Smooth muscle cell (in vitro differentiated cells): ENCODE measurements at regions not wholly inside any gene's neighbourhood (a gene's known extent, or its start where the extent isn't known, plus 50 kb on each side); places are given as distances from the start of the nearest gene placed in this dataset.

Experiments
- DNase-seq: peaks from one replicate; lab custom pipeline; 2025; ENCODE audit not compliant: unreplicated experiment; lab: John Stamatoyannopoulos, UW
- H2AFZ ChIP-seq: fragments of 200-600 bp; sonication (generic); 2 replicates; pipeline ENCODE4 v1.6.0; 2016; ENCODE audit warnings: antibody characterized with exemption, low read depth, mild to moderate bottlenecking
- H3F3A ChIP-seq: fragments of 200-600 bp; sonication (generic); 2 replicates; pipeline ENCODE4 v1.6.0; 2017; ENCODE audit warnings: antibody characterized with exemption, low read depth
- H3K27ac ChIP-seq: fragments of 200-600 bp; sonication (generic); 2 replicates; pipeline ENCODE4 v1.5.1; 2016; ENCODE audit warnings: low read depth, mild to moderate bottlenecking
- H3K27me3 ChIP-seq: fragments of 200-600 bp; sonication (generic); 2 replicates; pipeline ENCODE4 v1.6.1; 2016; ENCODE audit warnings: low read depth, mild to moderate bottlenecking
- H3K36me3 ChIP-seq: fragments of 200-600 bp; sonication (generic); 2 replicates; pipeline ENCODE4 v1.5.1; 2016; ENCODE audit warnings: low read depth
- H3K4me1 ChIP-seq: fragments of 200-600 bp; sonication (generic); 2 replicates; pipeline ENCODE4 v1.5.1; 2016; ENCODE audit warnings: low read depth
- H3K4me2 ChIP-seq: fragments of 200-600 bp; sonication (generic); 2 replicates; pipeline ENCODE4 v1.6.0; 2016; ENCODE audit warnings: mild to moderate bottlenecking
- H3K4me3 ChIP-seq: fragments of 200-600 bp; sonication (generic); 2 replicates; pipeline ENCODE4 v1.5.1; 2016; ENCODE audit warnings: mild to moderate bottlenecking
- H3K79me2 ChIP-seq: fragments of 200-600 bp; sonication (generic); 2 replicates; pipeline ENCODE4 v1.6.0; 2016; ENCODE audit warnings: low read depth, mild to moderate bottlenecking
- H3K9ac ChIP-seq: fragments of 200-600 bp; sonication (generic); 2 replicates; pipeline ENCODE4 v1.6.0; 2016; ENCODE audit warnings: low read depth
- H3K9me3 ChIP-seq: fragments of 200-600 bp; sonication (generic); replicated peaks from 2 replicates; pipeline ENCODE4 v1.5.1; 2016; ENCODE audit warnings: low read depth
- H4K20me1 ChIP-seq: fragments of 200-600 bp; sonication (generic); 2 replicates; pipeline ENCODE4 v1.6.0; 2016; ENCODE audit warnings: low read depth
- CTCF ChIP-seq: fragments of 200-600 bp; sonication (generic); IDR thresholded peaks from 2 replicates; pipeline ENCODE4 v1.5.1; 2017; ENCODE audit warnings: borderline replicate concordance, mild to moderate bottlenecking, antibody characterized with exemption; ENCODE audit not compliant: insufficient read depth, poor library complexity, severe bottlenecking
- WGBS: methylation state at CpG from one replicate; pipeline ENCODE4 v1.1.7; 2016; ENCODE audit warnings: low lambda C conversion rate; 5-methylcytosine and 5-hydroxymethylcytosine counted together

- H3K27me3 ChIP-seq, result no peaks in the 10 kb centered on the region
- DNase-seq, result no peak
- TF ChIP-seq CTCF, result no peak
- no peaks in the 10 kb centered on the region for H4K20me1 ChIP-seq
- H3K36me3 ChIP-seq, result no peaks in the 10 kb centered on the region
- H3K9ac ChIP-seq, result no peak overlapping the region
- no peak overlapping the region for H2AFZ ChIP-seq
- 86% methylated on average over 3 of the region's 3 CpGs for WGBS
- no peak overlapping the region for H3K27ac ChIP-seq
- no peak overlapping the region for H3K4me3 ChIP-seq
- no peaks in the 10 kb centered on the region for H3K4me1 ChIP-seq
- H3K79me2 ChIP-seq, result no peaks in the 10 kb centered on the region
- no peaks in the 10 kb centered on the region for H3K9me3 ChIP-seq
- no peaks in the 10 kb centered on the region for H3F3A ChIP-seq
- H3K4me2 ChIP-seq, result no peak overlapping the region
Measured at GRCh38 chr4:135949931-135950330, 1582.4 kb downstream of the PCDH18 start.

GRCh38 chr4:135948797-135949196 is 1583.5 kb downstream of the PCDH18 start:
- Histone ChIP-seq H2AFZ (no peak overlapping the region), H3F3A (no peaks in the 10 kb centered on the region), H4K20me1 (no peaks in the 10 kb centered on the region), H3K27ac (no peak overlapping the region), H3K4me2 (no peak overlapping the region), H3K4me3 (no peak overlapping the region), H3K27me3 (no peaks in the 10 kb centered on the region), H3K9me3 (no peaks in the 10 kb centered on the region), H3K4me1 (no peaks in the 10 kb centered on the region), H3K79me2 (no peaks in the 10 kb centered on the region), H3K36me3 (no peaks in the 10 kb centered on the region), H3K9ac (no peak overlapping the region)
- no peak for TF ChIP-seq CTCF
- 86% methylated on average over 1 of the region's 1 CpG for WGBS
- DNase-seq, result no peak

GRCh38 chr4:135941671-135942070 is 1590.6 kb downstream of the PCDH18 start:
- H3K36me3 ChIP-seq, result no peaks in the 10 kb centered on the region
- no peak overlapping the region for H2AFZ ChIP-seq
- H3K27me3 ChIP-seq, result no peaks in the 10 kb centered on the region
- no peaks in the 10 kb centered on the region for H3F3A ChIP-seq
- no peaks in the 10 kb centered on the region for H3K9me3 ChIP-seq
- no peak overlapping the region for H3K4me2 ChIP-seq
- no peak overlapping the region for H3K9ac ChIP-seq
- no peaks in the 10 kb centered on the region for H4K20me1 ChIP-seq
- no peak overlapping the region for H3K27ac ChIP-seq
- DNase-seq, result no peak
- TF ChIP-seq CTCF, result no peak
- WGBS, result 88% methylated on average over 2 of the region's 2 CpGs
- no peaks in the 10 kb centered on the region for H3K4me1 ChIP-seq
- no peak overlapping the region for H3K4me3 ChIP-seq
- H3K79me2 ChIP-seq, result no peaks in the 10 kb centered on the region

- no peak overlapping the region for H3K4me2 ChIP-seq
- DNase-seq, result no peak
- no peaks in the 10 kb centered on the region for H4K20me1 ChIP-seq
- no peaks in the 10 kb centered on the region for H3K9me3 ChIP-seq
- H3K4me1 ChIP-seq, result no peaks in the 10 kb centered on the region
- no peaks in the 10 kb centered on the region for H3F3A ChIP-seq
- no peak overlapping the region for H3K4me3 ChIP-seq
- no peaks in the 10 kb centered on the region for H3K27me3 ChIP-seq
- TF ChIP-seq CTCF, result no peak
- no peak overlapping the region for H2AFZ ChIP-seq
- H3K27ac ChIP-seq, result no peak overlapping the region
- H3K9ac ChIP-seq, result no peak overlapping the region
- H3K36me3 ChIP-seq, result no peaks in the 10 kb centered on the region
- H3K79me2 ChIP-seq, result no peaks in the 10 kb centered on the region
- WGBS, result 79% methylated on average over 1 of the region's 1 CpG
Measured at GRCh38 chr4:135934026-135934425, 1598.3 kb downstream of the PCDH18 start.
